LNCaP clone FGC (cell line): ENCODE measurements at regions not wholly inside any gene's neighbourhood (a gene's known extent, or its start where the extent isn't known, plus 50 kb on each side); places are given as distances from the start of the nearest gene placed in this dataset.

Experiments used
- DNase-seq: peaks from one replicate; pipeline ENCODE4 v3.0.0-alpha.2; 2011; ENCODE audit warnings: low read depth
- H3K4me3 ChIP-seq: 2 replicates; pipeline ENCODE4 v1.5.1; 2011; ENCODE audit warnings: mild to moderate bottlenecking, low read depth, low read length, control low read depth
- CTCF ChIP-seq: IDR thresholded peaks from 2 replicates; pipeline ENCODE4 v1.5.1; 2012; ENCODE audit warnings: mild to moderate bottlenecking; ENCODE audit not compliant: control insufficient read depth, insufficient read depth; ENCODE audit errors: extremely low read depth

GRCh38 chr3:110193074-110193473, 855.7 kb upstream of the DPPA4 start:
- no peak for DNase-seq
- TF ChIP-seq CTCF, result no peak
- H3K4me3 ChIP-seq, result no peak overlapping the region

GRCh38 chr3:110198717-110199587, 861.6 kb upstream of the DPPA4 start:
- no peak overlapping the region for H3K4me3 ChIP-seq
- TF ChIP-seq CTCF, result no peak
- no peak for DNase-seq

- DNase-seq, result no peak
- TF ChIP-seq CTCF, result no peak
- no peak overlapping the region for H3K4me3 ChIP-seq
These were observed 862.2 kb upstream of the DPPA4 start for GRCh38 chr3:110199588-110199943.

- no peak for TF ChIP-seq CTCF
- H3K4me3 ChIP-seq, result no peak overlapping the region
- DNase-seq, result no peak
These were observed 861.4 kb upstream of the NECTIN3 start for GRCh38 chr3:110210086-110210660.

GRCh38 chr3:110226645-110227044, 845.0 kb upstream of the NECTIN3 start:
- no peak overlapping the region for H3K4me3 ChIP-seq
- no peak for DNase-seq
- TF ChIP-seq CTCF, result no peak

- no peak for TF ChIP-seq CTCF
- H3K4me3 ChIP-seq, result no peak overlapping the region
- DNase-seq, result no peak
These were observed 843.6 kb upstream of the NECTIN3 start for GRCh38 chr3:110227991-110228390.

- TF ChIP-seq CTCF, result no peak
- DNase-seq, result no peak
- no peak overlapping the region for H3K4me3 ChIP-seq
These were observed 836.8 kb upstream of the NECTIN3 start for GRCh38 chr3:110234831-110235230.
